Gastroesophageal sphincter (tissue), 4 donors: ENCODE measurements at regions not wholly inside any gene's neighbourhood (a gene's known extent, or its start where the extent isn't known, plus 50 kb on each side); places are given as distances from the start of the nearest gene placed in this dataset.

ENCODE experiments used
- ATAC-seq: fragments of 150-250 bp; one replicate; pipeline ENCODE4 v1.9.1; 2016; ENCODE audit warnings: mild to moderate bottlenecking, moderate library complexity
- H3K27ac ChIP-seq, 4 donors: fragments of 200-600 bp; sonication (generic) in 3 of 4; 1 replicate in 3 of 4; 2 replicates in 1 of 4; pipeline ENCODE4 v1.5.1; 2016 to 2019
- H3K27me3 ChIP-seq: fragments of 200-600 bp; sonication (generic); one replicate; pipeline ENCODE4 v1.5.1; 2019
- H3K36me3 ChIP-seq, 2 donors: fragments of 200-600 bp; sonication (generic); one replicate each; pipeline ENCODE4 v1.5.1; 2019; ENCODE audit warnings: control low read depth in 1 of 2
- H3K4me1 ChIP-seq, 3 donors: fragments of 200-600 bp; sonication (generic); 1 replicate in 2 of 3; 2 replicates in 1 of 3; pipeline ENCODE4 v1.5.1; 2016 to 2019; ENCODE audit warnings: control low read depth in 2 of 3
- H3K4me3 ChIP-seq, 2 donors: fragments of 200-600 bp; sonication (generic); one replicate each; pipeline ENCODE4 v1.5.1; 2019; ENCODE audit warnings: mild to moderate bottlenecking in 1 of 2, moderate library complexity in 1 of 2
- H3K9me3 ChIP-seq, 3 donors: fragments of 200-600 bp; sonication (generic); one replicate each; pipeline ENCODE4 v1.5.1; 2017 to 2019; ENCODE audit warnings: control low read depth in 2 of 3
- EP300 ChIP-seq: sonication (generic); formaldehyde crosslinking; IDR thresholded peaks from one replicate; pipeline ENCODE4 v1.6.1; 2017; ENCODE audit warnings: antibody characterized with exemption, mild to moderate bottlenecking
- POLR2A ChIP-seq, 2 donors: fragments of 450-650 bp; IDR thresholded peaks; one replicate each; pipeline ENCODE4 v1.6.1; 2017; ENCODE audit warnings: antibody characterized with exemption in 2 of 2, mild to moderate bottlenecking in 2 of 2, moderate library complexity in 1 of 2
- POLR2AphosphoS5 ChIP-seq: sonication (generic); formaldehyde crosslinking; IDR thresholded peaks from one replicate; pipeline ENCODE4 v1.6.1; 2017; ENCODE audit warnings: antibody characterized with exemption
- WGBS, 2 donors: methylation state at CpG; one replicate each; pipeline ENCODE4 v1.1.5; 2018; ENCODE audit warnings: low coverage in 1 of 2; 5-methylcytosine and 5-hydroxymethylcytosine counted together
- TF ChIP-seq, protein P1 (sequence below), 4 experiments: fragments of 200-600 bp in 2 of 4; fragments of 450-650 bp in 2 of 4; sonication (generic) in 1 of 4; IDR thresholded peaks; one replicate each; pipeline ENCODE4 v1.5.1; 2017 to 2019; ENCODE audit warnings: antibody characterized with exemption in 4 of 4, mild to moderate bottlenecking in 2 of 4, moderate library complexity in 2 of 4

GRCh38 chr4:120517966-120518365, 404.6 kb downstream of the PRDM5 start:
- Histone ChIP-seq H3K4me1 (no peaks in the 10 kb centered on the region), H3K36me3 (no peaks in the 10 kb centered on the region), H3K27ac (peak overlapping the region in 1 of 4 donors; percentile 3), H3K9me3 (peaks cover 0 to 15% (median 0%) of the 10 kb centered on the region in 3 donors), H3K4me3 (peak overlapping the region in 1 of 2 donors; percentile 12), H3K27me3 (no peaks in the 10 kb centered on the region)
- 38 to 44% methylated on average over 3 of the region's 3 CpGs for WGBS, 2 donors
- ATAC-seq: peak; percentile 86
- TF ChIP-seq POLR2AphosphoS5: no peak
- TF ChIP-seq POLR2A (IDR thresholded peaks at IDR 0.05): no peak
- TF ChIP-seq, protein P1, sequence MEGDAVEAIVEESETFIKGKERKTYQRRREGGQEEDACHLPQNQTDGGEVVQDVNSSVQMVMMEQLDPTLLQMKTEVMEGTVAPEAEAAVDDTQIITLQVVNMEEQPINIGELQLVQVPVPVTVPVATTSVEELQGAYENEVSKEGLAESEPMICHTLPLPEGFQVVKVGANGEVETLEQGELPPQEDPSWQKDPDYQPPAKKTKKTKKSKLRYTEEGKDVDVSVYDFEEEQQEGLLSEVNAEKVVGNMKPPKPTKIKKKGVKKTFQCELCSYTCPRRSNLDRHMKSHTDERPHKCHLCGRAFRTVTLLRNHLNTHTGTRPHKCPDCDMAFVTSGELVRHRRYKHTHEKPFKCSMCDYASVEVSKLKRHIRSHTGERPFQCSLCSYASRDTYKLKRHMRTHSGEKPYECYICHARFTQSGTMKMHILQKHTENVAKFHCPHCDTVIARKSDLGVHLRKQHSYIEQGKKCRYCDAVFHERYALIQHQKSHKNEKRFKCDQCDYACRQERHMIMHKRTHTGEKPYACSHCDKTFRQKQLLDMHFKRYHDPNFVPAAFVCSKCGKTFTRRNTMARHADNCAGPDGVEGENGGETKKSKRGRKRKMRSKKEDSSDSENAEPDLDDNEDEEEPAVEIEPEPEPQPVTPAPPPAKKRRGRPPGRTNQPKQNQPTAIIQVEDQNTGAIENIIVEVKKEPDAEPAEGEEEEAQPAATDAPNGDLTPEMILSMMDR (IDR thresholded peaks at IDR 0.05): no peak
- no peak for TF ChIP-seq EP300

DNA sequence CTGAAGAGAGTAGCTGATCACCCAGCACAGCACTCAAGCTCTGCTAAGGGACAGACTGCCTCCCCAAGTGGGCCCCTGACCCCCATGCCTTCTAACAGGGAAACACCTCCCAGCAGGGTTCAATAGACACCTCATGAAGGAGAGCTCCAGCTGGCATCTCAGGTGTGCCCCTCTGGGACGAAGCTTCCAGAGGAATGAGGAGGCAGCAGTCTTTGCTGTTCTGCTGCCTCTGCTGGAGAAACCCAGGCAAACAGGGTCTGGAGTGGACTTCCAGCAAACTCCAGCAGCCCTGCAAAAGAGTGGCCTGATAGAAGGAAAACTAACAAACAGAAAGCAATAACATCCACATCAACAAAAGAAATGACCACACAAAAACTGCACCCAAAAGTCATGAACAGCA, 412.8 kb downstream of the PRDM5 start:
- H3K27ac ChIP-seq: no peak overlapping the region
- H3K36me3 ChIP-seq: no peaks in the 10 kb centered on the region
- no peak for ATAC-seq
- TF ChIP-seq EP300 (no peak), POLR2A (IDR thresholded peaks at IDR 0.05) (no peak), POLR2AphosphoS5 (no peak)
- TF ChIP-seq, protein P1 (IDR thresholded peaks at IDR 0.05): no peak
- H3K9me3 ChIP-seq: peaks cover 0 to 39% (median 0%) of the 10 kb centered on the region in 3 donors
- no peaks in the 10 kb centered on the region for H3K4me1 ChIP-seq
- no peak overlapping the region for H3K4me3 ChIP-seq
- no peaks in the 10 kb centered on the region for H3K27me3 ChIP-seq
- no CpG with 5 or more reads among the region's 1 CpG for WGBS, 2 donors

DNA sequence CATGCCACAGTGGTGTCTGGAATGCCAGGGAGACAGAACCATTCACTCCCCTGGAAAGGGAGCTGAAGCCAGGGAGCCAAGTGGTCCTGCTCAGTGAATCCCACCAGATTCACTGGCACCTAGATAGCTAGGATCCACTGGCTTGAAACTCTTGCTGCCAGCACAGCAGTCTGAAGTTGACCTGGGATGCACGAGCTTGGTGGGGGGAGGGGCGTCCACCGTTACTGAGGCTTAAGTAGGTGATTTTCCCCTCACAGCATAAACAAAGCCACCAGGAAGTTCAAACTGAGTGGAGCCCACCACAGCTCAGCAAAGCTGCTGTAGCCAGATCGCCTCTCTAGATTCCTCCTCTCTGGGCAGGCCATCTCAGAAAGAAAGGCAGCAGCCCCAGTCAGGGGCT, 413.3 kb downstream of the PRDM5 start:
- Histone ChIP-seq H3K27me3 (no peaks in the 10 kb centered on the region), H3K9me3 (peaks cover 0 to 36% (median 0%) of the 10 kb centered on the region in 3 donors), H3K4me3 (no peak overlapping the region), H3K36me3 (no peaks in the 10 kb centered on the region), H3K4me1 (no peaks in the 10 kb centered on the region), H3K27ac (no peak overlapping the region)
- no CpG with 5 or more reads among the region's 4 CpGs for WGBS, 2 donors
- TF ChIP-seq, protein P1 (IDR thresholded peaks at IDR 0.05): no peak
- TF ChIP-seq EP300: no peak
- no peak for TF ChIP-seq POLR2A (IDR thresholded peaks at IDR 0.05)
- no peak for TF ChIP-seq POLR2AphosphoS5
- ATAC-seq: no peak

DNA sequence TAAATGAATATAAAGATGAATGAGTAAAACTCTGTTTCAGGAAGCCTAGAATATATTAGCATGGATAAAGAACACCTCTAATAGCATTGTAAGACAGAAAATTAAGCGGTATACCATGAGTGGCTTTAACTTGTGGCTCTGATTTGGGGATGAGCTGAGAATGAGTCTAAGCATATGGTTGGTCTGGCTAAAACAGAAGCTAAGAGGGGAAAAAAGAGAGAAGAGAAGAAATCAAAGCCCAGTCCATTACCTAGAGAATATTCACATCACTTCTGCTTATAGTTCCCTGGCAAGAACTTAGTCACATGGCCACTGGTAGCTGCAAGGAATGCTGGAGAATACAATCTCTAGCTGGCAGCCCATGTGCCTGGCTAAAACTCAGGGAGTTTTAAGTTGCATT, 414.5 kb downstream of the PRDM5 start:
- 63 to 73% methylated on average over 1 of the region's 1 CpG for WGBS, 2 donors

DNA sequence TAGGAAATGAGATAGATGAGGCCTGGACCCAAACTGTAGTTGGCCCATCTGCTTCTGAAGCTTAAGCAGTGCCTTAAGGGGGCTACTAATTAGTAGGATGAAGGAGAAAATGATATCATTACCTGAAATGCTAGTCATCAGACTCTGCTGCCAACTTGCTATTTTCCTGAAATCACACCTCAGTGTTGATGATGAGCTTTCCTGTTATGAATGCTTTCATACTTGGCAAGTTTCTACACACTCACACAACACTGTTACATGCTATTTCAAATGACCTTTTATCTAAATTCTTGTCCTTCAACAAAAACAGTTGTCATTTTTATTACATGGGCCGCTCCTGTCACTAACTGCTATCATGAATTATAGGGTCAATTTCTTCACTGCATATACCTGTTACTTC, 416.0 kb downstream of the PRDM5 start:
- Histone ChIP-seq H3K36me3 (no peaks in the 10 kb centered on the region), H3K27ac (no peak overlapping the region), H3K9me3 (peaks cover 0 to 16% (median 0%) of the 10 kb centered on the region in 3 donors), H3K27me3 (no peaks in the 10 kb centered on the region), H3K4me1 (no peaks in the 10 kb centered on the region), H3K4me3 (no peak overlapping the region)
- no peak for TF ChIP-seq POLR2A (IDR thresholded peaks at IDR 0.05)
- TF ChIP-seq, protein P1 (IDR thresholded peaks at IDR 0.05): no peak
- no peak for TF ChIP-seq POLR2AphosphoS5
- TF ChIP-seq EP300: no peak
- WGBS, 2 donors: 100% methylated on average over 1 of the region's 1 CpG; no CpG with 5 or more reads in 1 of the 2 donors
- ATAC-seq: no peak

More for the DNA sequence above, 414.5 kb downstream of the PRDM5 start:
- Histone ChIP-seq H3K4me1 (no peaks in the 10 kb centered on the region), H3K4me3 (no peak overlapping the region), H3K9me3 (peaks cover 0 to 25% (median 0%) of the 10 kb centered on the region in 3 donors), H3K36me3 (no peaks in the 10 kb centered on the region), H3K27me3 (no peaks in the 10 kb centered on the region), H3K27ac (no peak overlapping the region)
- TF ChIP-seq EP300 (no peak), POLR2A (IDR thresholded peaks at IDR 0.05) (no peak), POLR2AphosphoS5 (no peak)
- TF ChIP-seq, protein P1 (IDR thresholded peaks at IDR 0.05): no peak
- no peak for ATAC-seq
